ENCODE measurements at regions not wholly inside any gene's neighbourhood (a gene's known extent, or its start where the extent isn't known, plus 50 kb on each side); places are given as distances from the start of the nearest gene placed in this dataset.

DNA sequence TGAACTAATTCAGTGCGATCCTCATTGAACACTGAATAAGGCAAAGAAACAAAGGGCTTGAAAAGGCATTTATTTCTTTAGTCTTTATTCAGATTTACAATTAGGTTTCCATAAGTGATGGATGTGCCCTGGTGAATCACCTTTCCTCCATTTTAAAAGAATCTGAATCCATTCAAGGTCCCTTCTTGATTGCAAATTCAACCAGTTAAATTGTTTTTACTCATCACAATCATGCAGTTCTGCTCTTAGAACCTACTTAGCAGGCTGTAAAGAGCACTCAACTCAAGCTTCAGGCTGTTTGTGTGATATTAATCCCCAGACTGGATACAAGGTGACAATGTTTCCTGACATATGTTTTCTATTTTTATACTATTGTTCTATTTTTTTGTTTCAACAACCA lies 321.0 kb downstream of the TBC1D4 start:
- no peak overlapping the region for H3K27ac Mint-ChIP-seq
- H3K9me3 Mint-ChIP-seq: no peaks in the 10 kb centered on the region
- no peak overlapping the region for H3K4me3 Mint-ChIP-seq
- peaks cover 14% of the 10 kb centered on the region for H3K27me3 Mint-ChIP-seq
- H3K4me1 Mint-ChIP-seq (ENCODE audit: low read depth): no peaks in the 10 kb centered on the region
- no peaks in the 10 kb centered on the region for H3K36me3 Mint-ChIP-seq (ENCODE audit: low read depth)

DNA sequence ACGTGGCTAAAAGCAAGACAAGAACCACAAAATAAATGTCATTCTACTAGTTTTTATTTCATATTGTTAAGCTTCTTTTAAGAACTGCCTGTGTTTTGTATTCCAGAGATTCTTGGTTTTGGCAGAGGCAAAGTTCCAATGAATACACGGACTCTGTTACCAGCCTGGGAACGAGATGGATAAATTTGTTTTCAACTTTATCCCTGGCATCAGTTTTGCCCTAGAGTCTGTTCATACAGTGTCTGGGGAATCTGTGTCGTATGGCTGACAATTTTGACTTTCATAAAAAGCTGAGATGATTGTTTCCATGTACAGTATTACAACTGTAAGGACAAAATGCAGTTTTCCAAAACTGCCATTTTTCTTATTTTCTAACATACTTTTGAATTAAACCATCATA lies 327.6 kb downstream of the TBC1D4 start:
- H3K4me3 Mint-ChIP-seq: no peak overlapping the region
- H3K9me3 Mint-ChIP-seq: peaks cover 8% of the 10 kb centered on the region
- no peaks in the 10 kb centered on the region for H3K36me3 Mint-ChIP-seq (ENCODE audit: low read depth)
- no peaks in the 10 kb centered on the region for H3K4me1 Mint-ChIP-seq (ENCODE audit: low read depth)
- H3K27me3 Mint-ChIP-seq: peaks cover 19% of the 10 kb centered on the region
- H3K27ac Mint-ChIP-seq: no peak overlapping the region

- Mint-ChIP-seq H3K27me3 (peaks cover 24% of the 10 kb centered on the region), H3K4me3 (no peak overlapping the region), H3K9me3 (peaks cover 8% of the 10 kb centered on the region), H3K36me3 (ENCODE audit: low read depth) (no peaks in the 10 kb centered on the region), H3K4me1 (ENCODE audit: low read depth) (no peaks in the 10 kb centered on the region), H3K27ac (no peak overlapping the region)
Measured at GRCh38 chr13:75153834-75154233, 328.1 kb downstream of the TBC1D4 start.

DNA sequence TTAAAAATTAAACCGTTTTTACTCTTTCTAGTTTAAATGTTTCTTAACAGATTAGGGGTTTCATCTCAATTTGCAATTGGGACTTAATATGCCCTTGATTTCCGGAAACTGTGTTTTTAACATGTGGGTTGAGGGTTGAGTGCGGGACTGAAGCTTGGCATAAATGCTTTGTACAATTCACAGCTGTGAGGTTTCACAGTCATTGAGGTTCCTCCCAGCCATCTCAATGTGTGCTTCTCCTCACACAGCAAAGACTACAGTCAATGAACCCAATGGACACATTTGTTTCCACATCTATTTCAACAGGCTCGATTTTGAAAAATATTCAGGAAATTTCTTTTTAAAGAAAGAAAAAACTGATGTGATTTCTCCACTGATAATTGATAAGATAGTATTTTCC lies 328.6 kb downstream of the TBC1D4 start:
- H3K4me1 Mint-ChIP-seq (ENCODE audit: low read depth): no peaks in the 10 kb centered on the region
- no peak overlapping the region for H3K27ac Mint-ChIP-seq
- H3K36me3 Mint-ChIP-seq (ENCODE audit: low read depth): no peaks in the 10 kb centered on the region
- peaks cover 8% of the 10 kb centered on the region for H3K9me3 Mint-ChIP-seq
- no peak overlapping the region for H3K4me3 Mint-ChIP-seq
- H3K27me3 Mint-ChIP-seq: peaks cover 24% of the 10 kb centered on the region

GRCh38 chr13:75151081-75151643 lies 330.8 kb downstream of the TBC1D4 start:
- Mint-ChIP-seq H3K4me3 (no peak overlapping the region), H3K27me3 (peaks cover 16% of the 10 kb centered on the region), H3K27ac (no peak overlapping the region), H3K4me1 (ENCODE audit: low read depth) (no peaks in the 10 kb centered on the region), H3K9me3 (peaks cover 8% of the 10 kb centered on the region), H3K36me3 (ENCODE audit: low read depth) (no peaks in the 10 kb centered on the region)

DNA sequence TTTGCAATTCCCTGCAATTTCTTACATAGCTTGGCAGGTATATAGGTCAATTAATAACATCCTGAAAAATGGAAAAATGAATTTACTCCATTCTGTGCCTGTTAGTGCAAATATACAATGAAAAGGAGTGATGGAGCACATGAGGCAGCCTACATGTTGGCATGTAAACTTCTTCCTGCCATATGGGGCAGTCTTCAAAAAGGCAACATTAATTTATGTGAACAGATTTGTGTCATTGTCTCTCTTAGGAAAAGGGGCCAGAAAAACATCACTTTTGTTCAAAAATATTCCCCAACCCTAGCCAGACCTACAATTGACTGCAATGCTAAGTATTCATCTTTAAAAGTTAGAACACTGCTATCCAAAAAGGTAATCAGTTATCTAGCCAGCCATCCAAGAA lies 332.2 kb downstream of the TBC1D4 start:
- Mint-ChIP-seq H3K27ac (no peak overlapping the region), H3K9me3 (peaks cover 8% of the 10 kb centered on the region), H3K27me3 (peaks cover 16% of the 10 kb centered on the region), H3K4me1 (ENCODE audit: low read depth) (no peaks in the 10 kb centered on the region), H3K36me3 (ENCODE audit: low read depth) (no peaks in the 10 kb centered on the region), H3K4me3 (no peak overlapping the region)

DNA sequence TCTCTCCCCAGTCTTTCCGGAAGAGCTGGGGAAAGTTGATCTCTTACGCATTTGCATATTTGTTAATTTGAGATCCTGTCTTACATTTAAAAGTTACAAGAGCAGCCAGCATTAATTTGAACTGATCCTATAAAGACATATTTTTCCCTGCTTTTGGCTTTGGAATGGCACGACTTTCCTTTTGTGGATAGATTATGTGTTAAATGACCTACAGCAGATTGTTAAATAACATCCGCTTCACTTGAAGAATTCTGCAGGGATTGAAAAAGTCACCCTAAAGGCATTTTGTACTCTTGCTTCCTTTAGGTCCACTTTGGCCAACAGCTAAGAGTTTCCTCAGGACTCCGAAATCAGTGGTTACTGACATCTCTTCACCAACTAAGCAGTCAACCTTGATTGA lies 334.0 kb downstream of the TBC1D4 start:
- no peaks in the 10 kb centered on the region for H3K36me3 Mint-ChIP-seq (ENCODE audit: low read depth)
- no peaks in the 10 kb centered on the region for H3K4me1 Mint-ChIP-seq (ENCODE audit: low read depth)
- H3K27ac Mint-ChIP-seq: no peak overlapping the region
- no peak overlapping the region for H3K4me3 Mint-ChIP-seq
- peaks cover 16% of the 10 kb centered on the region for H3K27me3 Mint-ChIP-seq
- peaks cover 8% of the 10 kb centered on the region for H3K9me3 Mint-ChIP-seq

- Mint-ChIP-seq H3K4me1 (ENCODE audit: low read depth) (no peaks in the 10 kb centered on the region), H3K27ac (no peak overlapping the region), H3K4me3 (no peak overlapping the region), H3K36me3 (ENCODE audit: low read depth) (no peaks in the 10 kb centered on the region), H3K27me3 (peaks cover 8% of the 10 kb centered on the region), H3K9me3 (no peaks in the 10 kb centered on the region)
Measured at GRCh38 chr13:75146436-75146835, 335.5 kb downstream of the TBC1D4 start.

DNA sequence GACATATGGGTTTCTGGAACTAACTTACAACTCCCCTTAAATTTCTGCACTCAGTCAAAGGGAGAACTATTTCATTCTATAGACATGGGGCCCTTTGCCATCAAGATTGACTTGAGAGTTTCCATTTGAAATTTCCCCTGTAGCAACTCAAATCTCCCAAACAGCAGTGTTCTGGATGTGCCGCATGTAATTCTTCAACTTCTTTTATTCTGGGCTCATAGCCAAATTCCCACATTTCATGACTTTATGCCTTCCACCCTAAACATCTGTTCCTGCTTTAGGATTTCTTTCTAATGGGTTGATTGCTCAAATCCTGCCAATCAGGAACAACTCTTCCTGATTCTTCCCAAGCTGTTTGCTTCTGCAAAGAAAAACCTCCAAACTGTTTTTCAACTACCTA lies 336.0 kb downstream of the TBC1D4 start:
- Mint-ChIP-seq H3K4me1 (ENCODE audit: low read depth) (no peaks in the 10 kb centered on the region), H3K27ac (no peak overlapping the region), H3K27me3 (peaks cover 8% of the 10 kb centered on the region), H3K4me3 (no peak overlapping the region), H3K9me3 (no peaks in the 10 kb centered on the region), H3K36me3 (ENCODE audit: low read depth) (no peaks in the 10 kb centered on the region)

DNA sequence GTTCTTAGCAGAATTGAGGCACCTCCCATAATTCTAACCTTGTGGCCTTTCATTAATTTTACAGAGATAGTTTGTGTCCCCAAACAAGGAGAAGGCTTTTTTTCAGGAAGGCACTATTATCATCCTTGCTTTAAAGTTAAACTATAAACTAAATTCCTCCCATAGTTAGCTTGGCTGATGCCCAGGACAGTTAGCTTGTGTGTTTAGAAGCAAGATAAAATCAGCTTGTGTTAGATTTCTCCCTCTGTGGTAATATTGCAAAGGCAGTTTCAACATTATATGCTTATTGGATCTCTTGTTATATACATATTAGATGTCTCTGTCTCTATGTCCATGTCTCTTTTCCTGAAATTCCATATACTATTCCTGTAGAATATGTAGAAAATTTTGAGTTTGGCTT lies 342.7 kb downstream of the TBC1D4 start:
- Mint-ChIP-seq H3K36me3 (ENCODE audit: low read depth) (no peaks in the 10 kb centered on the region), H3K4me3 (no peak overlapping the region), H3K27me3 (peaks cover 5% of the 10 kb centered on the region), H3K9me3 (peaks cover 14% of the 10 kb centered on the region), H3K27ac (no peak overlapping the region), H3K4me1 (ENCODE audit: low read depth) (no peaks in the 10 kb centered on the region)

- Mint-ChIP-seq H3K27me3 (peaks cover 5% of the 10 kb centered on the region), H3K27ac (no peak overlapping the region), H3K36me3 (ENCODE audit: low read depth) (no peaks in the 10 kb centered on the region), H3K9me3 (peaks cover 14% of the 10 kb centered on the region), H3K4me1 (ENCODE audit: low read depth) (no peaks in the 10 kb centered on the region), H3K4me3 (no peak overlapping the region)
Measured at GRCh38 chr13:75137911-75138571, 343.9 kb downstream of the TBC1D4 start.

GRCh38 chr13:75136151-75136550 lies 345.8 kb downstream of the TBC1D4 start:
- peaks cover 5% of the 10 kb centered on the region for H3K27me3 Mint-ChIP-seq
- no peaks in the 10 kb centered on the region for H3K4me1 Mint-ChIP-seq (ENCODE audit: low read depth)
- no peak overlapping the region for H3K27ac Mint-ChIP-seq
- H3K9me3 Mint-ChIP-seq: peaks cover 14% of the 10 kb centered on the region
- H3K36me3 Mint-ChIP-seq (ENCODE audit: low read depth): no peaks in the 10 kb centered on the region
- H3K4me3 Mint-ChIP-seq: no peak overlapping the region

DNA sequence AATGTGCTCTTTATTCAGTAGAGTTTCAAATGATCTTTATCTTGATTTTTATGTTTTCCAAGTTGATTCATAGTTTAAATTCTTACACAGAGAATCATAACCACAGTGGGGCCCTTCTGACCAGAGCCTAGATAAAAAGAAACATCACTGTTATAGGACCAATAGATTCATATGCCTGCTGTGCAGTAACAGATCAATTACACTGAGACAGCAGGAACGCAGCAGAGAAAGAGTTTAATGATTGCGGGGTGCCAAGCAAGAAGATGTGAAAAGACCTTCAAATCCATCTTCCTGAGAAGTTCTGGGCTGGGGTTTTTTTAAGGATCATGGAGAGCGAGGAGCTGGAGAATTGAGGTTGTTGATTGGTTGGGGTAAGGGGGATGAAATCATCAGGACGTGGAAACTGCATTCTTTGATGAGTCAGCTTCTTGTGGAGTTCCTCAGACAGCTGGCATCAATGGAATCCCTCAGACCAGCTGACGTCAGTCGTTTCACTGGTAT lies 346.6 kb downstream of the TBC1D4 start:
- Mint-ChIP-seq H3K27ac (no peak overlapping the region), H3K9me3 (peaks cover 14% of the 10 kb centered on the region), H3K4me1 (ENCODE audit: low read depth) (no peaks in the 10 kb centered on the region), H3K4me3 (no peak overlapping the region), H3K36me3 (ENCODE audit: low read depth) (no peaks in the 10 kb centered on the region), H3K27me3 (peaks cover 5% of the 10 kb centered on the region)

- Mint-ChIP-seq H3K4me3 (no peak overlapping the region), H3K4me1 (ENCODE audit: low read depth) (no peaks in the 10 kb centered on the region), H3K27ac (no peak overlapping the region), H3K36me3 (ENCODE audit: low read depth) (no peaks in the 10 kb centered on the region), H3K9me3 (peaks cover 7% of the 10 kb centered on the region), H3K27me3 (peaks cover 5% of the 10 kb centered on the region)
Measured at GRCh38 chr13:75132701-75133695, 349.0 kb downstream of the TBC1D4 start.

DNA sequence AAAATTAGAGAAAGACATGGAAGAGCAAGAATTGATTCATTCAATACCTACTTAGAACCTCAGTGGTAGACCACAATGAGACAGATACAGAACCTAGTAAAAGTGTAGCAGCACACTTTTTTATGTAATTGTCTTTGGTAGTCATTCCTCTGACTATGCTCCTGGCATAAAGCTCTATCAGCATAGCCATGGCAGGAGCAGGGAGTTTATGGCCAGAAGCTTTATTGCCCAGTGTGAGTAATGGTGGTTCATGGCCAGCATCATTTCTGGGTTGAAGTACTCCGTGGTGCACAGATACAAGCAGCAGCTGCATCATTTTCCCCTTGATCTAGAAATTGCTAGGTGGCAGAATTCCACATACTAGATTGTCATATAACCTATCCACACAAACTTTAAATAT lies 352.6 kb downstream of the TBC1D4 start:
- Mint-ChIP-seq H3K27ac (no peak overlapping the region), H3K9me3 (no peaks in the 10 kb centered on the region)

More for the DNA sequence above, 352.6 kb downstream of the TBC1D4 start:
- Mint-ChIP-seq H3K4me1 (ENCODE audit: low read depth) (no peaks in the 10 kb centered on the region), H3K4me3 (no peak overlapping the region), H3K36me3 (ENCODE audit: low read depth) (no peaks in the 10 kb centered on the region), H3K27me3 (no peaks in the 10 kb centered on the region)
